Amniotic stem cell (primary cell): ENCODE measurements at regions not wholly inside any gene's neighbourhood (a gene's known extent, or its start where the extent isn't known, plus 50 kb on each side); places are given as distances from the start of the nearest gene placed in this dataset.
"Not testable (repeated sequence)": the region's sequence is repeated elsewhere in the genome, so short reads cannot be mapped to it uniquely, and the experiment has no call there.

ENCODE experiments used
- DNase-seq: peaks from one replicate; lab custom pipeline; 2025; lab: John Stamatoyannopoulos, UW

- no peak for DNase-seq
These were observed 441.9 kb downstream of the PLK2 start for GRCh38 chr5:58018016-58018415.

- DNase-seq: no peak
These were observed 443.0 kb downstream of the PLK2 start for GRCh38 chr5:58016877-58017276.

GRCh38 chr5:58016358-58016757 is 443.5 kb downstream of the PLK2 start:
- DNase-seq: no peak

GRCh38 chr5:58015175-58015574 is 444.7 kb downstream of the PLK2 start:
- no peak for DNase-seq

GRCh38 chr5:58013542-58014258 is 446.2 kb downstream of the PLK2 start:
- no peak for DNase-seq

GRCh38 chr5:58012801-58013315 is 447.0 kb downstream of the PLK2 start:
- DNase-seq: no peak

- DNase-seq: no peak
These were observed 447.8 kb downstream of the PLK2 start for GRCh38 chr5:58012102-58012501.

GRCh38 chr5:58011301-58011700 is 448.6 kb downstream of the PLK2 start:
- DNase-seq: no peak

- no peak for DNase-seq
These were observed 450.1 kb downstream of the PLK2 start for GRCh38 chr5:58009754-58010153.

GRCh38 chr5:58002323-58002722 is 457.6 kb downstream of the PLK2 start:
- DNase-seq: no peak

- no peak for DNase-seq
These were observed 466.0 kb downstream of the PLK2 start for GRCh38 chr5:57993866-57994265.

GRCh38 chr5:57989378-57989777 is 470.5 kb downstream of the PLK2 start:
- DNase-seq: no peak

- DNase-seq: no peak
These were observed 471.1 kb downstream of the PLK2 start for GRCh38 chr5:57988813-57989212.

GRCh38 chr5:57987552-57987951 is 472.3 kb downstream of the PLK2 start:
- DNase-seq: no peak

GRCh38 chr5:57986761-57987341 is 473.0 kb downstream of the PLK2 start:
- DNase-seq: no peak

GRCh38 chr5:57983426-57983825 is 476.5 kb downstream of the PLK2 start:
- DNase-seq: no peak

- DNase-seq: no peak
These were observed 480.2 kb downstream of the PLK2 start for GRCh38 chr5:57979671-57980070.

GRCh38 chr5:57976506-57976905 is 483.4 kb downstream of the PLK2 start:
- DNase-seq: no peak

- not testable (repeated sequence) for DNase-seq
These were observed 487.8 kb downstream of the PLK2 start for GRCh38 chr5:57972099-57972498.

GRCh38 chr5:57960569-57960968 is 478.0 kb upstream of the ACTBL2 start:
- no peak for DNase-seq

GRCh38 chr5:57956636-57957035 is 474.0 kb upstream of the ACTBL2 start:
- no peak for DNase-seq

- DNase-seq: no peak
These were observed 472.9 kb upstream of the ACTBL2 start for GRCh38 chr5:57955511-57955910.

GRCh38 chr5:57953792-57954191 is 471.2 kb upstream of the ACTBL2 start:
- no peak for DNase-seq
